H9 (cell line): ENCODE measurements at regions not wholly inside any gene's neighbourhood (a gene's known extent, or its start where the extent isn't known, plus 50 kb on each side); places are given as distances from the start of the nearest gene placed in this dataset.

Source experiments
- DNase-seq: peaks from one replicate; pipeline ENCODE4 v3.0.0-alpha.2; 2017
- H2AFZ ChIP-seq: one replicate; pipeline ENCODE4 v1.6.1; 2013; ENCODE audit warnings: mild to moderate bottlenecking, low read length, control low read depth, moderate library complexity
- H2AK5ac ChIP-seq: 2 replicates; pipeline ENCODE4 v1.6.1; 2013; ENCODE audit warnings: low read length, control low read depth, mixed read lengths; ENCODE audit not compliant: insufficient read length
- H2BK120ac ChIP-seq: one replicate; pipeline ENCODE4 v1.6.1; 2013; ENCODE audit warnings: low read depth, mild to moderate bottlenecking, low read length, control low read depth, inconsistent platforms; ENCODE audit not compliant: poor library complexity, severe bottlenecking
- H2BK12ac ChIP-seq: 2 replicates; pipeline ENCODE4 v1.6.1; 2013; ENCODE audit warnings: low read length, control low read depth, mixed read lengths, low read depth; ENCODE audit not compliant: insufficient read length
- H2BK15ac ChIP-seq: 2 replicates; pipeline ENCODE4 v1.6.1; 2013; ENCODE audit warnings: low read depth, low read length, control low read depth
- H2BK20ac ChIP-seq: one replicate; pipeline ENCODE4 v1.6.1; 2013; ENCODE audit warnings: low read depth, mild to moderate bottlenecking, low read length, control low read depth, inconsistent platforms; ENCODE audit not compliant: poor library complexity, severe bottlenecking
- H2BK5ac ChIP-seq: 2 replicates; pipeline ENCODE4 v1.6.1; 2013; ENCODE audit warnings: low read length, control low read depth, mixed read lengths; ENCODE audit not compliant: insufficient read length
- H3K14ac ChIP-seq: 2 replicates; pipeline ENCODE4 v1.6.1; 2013; ENCODE audit warnings: low read length, control low read depth; ENCODE audit not compliant: insufficient read depth
- H3K18ac ChIP-seq: 2 replicates; pipeline ENCODE4 v1.6.1; 2013; ENCODE audit warnings: low read depth, mild to moderate bottlenecking, mixed read lengths, low read length, control low read depth; ENCODE audit not compliant: insufficient read length
- H3K23ac ChIP-seq: 2 replicates; pipeline ENCODE4 v1.6.1; 2013; ENCODE audit warnings: low read length, control low read depth, mixed read lengths, low read depth; ENCODE audit not compliant: insufficient read length
- H3K23me2 ChIP-seq: 2 replicates; pipeline ENCODE4 v1.6.1; 2013; ENCODE audit warnings: low read depth, mild to moderate bottlenecking, mixed read lengths, low read length, control low read depth; ENCODE audit not compliant: insufficient read length, poor library complexity, severe bottlenecking
- H3K27ac ChIP-seq: 2 replicates; pipeline ENCODE4 v1.5.1; 2013; ENCODE audit warnings: low read length, control low read depth, mixed read lengths, low read depth; ENCODE audit not compliant: insufficient read length
- H3K27me3 ChIP-seq: 2 replicates; pipeline ENCODE4 v1.6.1; 2013; ENCODE audit warnings: low read length, control low read depth, inconsistent platforms; ENCODE audit not compliant: insufficient read depth
- H3K4ac ChIP-seq: 2 replicates; pipeline ENCODE4 v1.6.1; 2013; ENCODE audit warnings: low read depth, mild to moderate bottlenecking, control low read depth, inconsistent platforms, low read length, moderate library complexity
- H3K4me1 ChIP-seq: 2 replicates; pipeline ENCODE4 v1.6.1; 2013; ENCODE audit warnings: low read length, control low read depth, inconsistent platforms; ENCODE audit not compliant: insufficient read depth
- H3K4me2 ChIP-seq: 2 replicates; pipeline ENCODE4 v1.6.1; 2013; ENCODE audit warnings: low read length, control low read depth, mixed read lengths; ENCODE audit not compliant: insufficient read length, insufficient read depth
- H3K56ac ChIP-seq: 2 replicates; pipeline ENCODE4 v1.6.1; 2013; ENCODE audit warnings: low read depth, mild to moderate bottlenecking, mixed read lengths, low read length, control low read depth; ENCODE audit not compliant: insufficient read length
- H3K79me1 ChIP-seq: 2 replicates; pipeline ENCODE4 v1.6.1; 2013; ENCODE audit warnings: low read depth, mild to moderate bottlenecking, moderate library complexity, low read length, control low read depth, inconsistent platforms; ENCODE audit not compliant: insufficient read depth, poor library complexity, severe bottlenecking
- H3K79me2 ChIP-seq: 2 replicates; pipeline ENCODE4 v1.6.1; 2013; ENCODE audit warnings: low read length, control low read depth, inconsistent platforms; ENCODE audit not compliant: insufficient read depth
- H3K9ac ChIP-seq: 2 replicates; pipeline ENCODE4 v1.6.1; 2013; ENCODE audit warnings: low read length, control low read depth, mixed read lengths; ENCODE audit not compliant: insufficient read length; ENCODE audit errors: extremely low read depth
- H3K9me3 ChIP-seq: one replicate; pipeline ENCODE4 v1.6.1; 2013; ENCODE audit warnings: low read depth, low read length, inconsistent platforms; ENCODE audit not compliant: control insufficient read depth
- H3T11ph ChIP-seq: one replicate; pipeline ENCODE4 v1.6.1; 2013; ENCODE audit warnings: mild to moderate bottlenecking, low read length, control low read depth, inconsistent platforms
- H4K20me1 ChIP-seq: one replicate; pipeline ENCODE4 v1.6.1; 2013; ENCODE audit not compliant: control insufficient read depth, insufficient read length, insufficient read depth
- H4K5ac ChIP-seq: 2 replicates; pipeline ENCODE4 v1.6.1; 2013; ENCODE audit warnings: low read depth, mild to moderate bottlenecking, mixed read lengths, low read length, control low read depth; ENCODE audit not compliant: insufficient read length
- H4K8ac ChIP-seq: replicated peaks from 2 replicates; pipeline ENCODE4 v1.6.1; 2013; ENCODE audit warnings: low read length, control low read depth, mixed read lengths, low read depth; ENCODE audit not compliant: insufficient read length
- H4K91ac ChIP-seq: 2 replicates; pipeline ENCODE4 v1.6.1; 2013; ENCODE audit warnings: low read depth, mild to moderate bottlenecking, moderate library complexity, mixed read lengths, low read length, control low read depth; ENCODE audit not compliant: insufficient read length
- H3K27ac Mint-ChIP-seq, 3 experiments: 2 replicates in 2 of 3; 3 replicates in 1 of 3; pipeline ENCODE4 v1.8.0; 2020 to 2021; ENCODE audit warnings: mixed read lengths in 3 of 3, mild to moderate bottlenecking in 1 of 3, moderate library complexity in 1 of 3
- H3K27me3 Mint-ChIP-seq: 2 replicates; pipeline ENCODE4 v1.8.0; 2021; ENCODE audit warnings: low read depth, mild to moderate bottlenecking, moderate library complexity, mixed read lengths
- H3K36me3 Mint-ChIP-seq, 3 experiments: 2 replicates in 2 of 3; 3 replicates in 1 of 3; pipeline ENCODE4 v1.8.0; 2020 to 2021; ENCODE audit warnings: low read depth in 3 of 3, mixed read lengths in 3 of 3; ENCODE audit not compliant: insufficient read depth in 1 of 3
- H3K4me1 Mint-ChIP-seq, 2 experiments: 2 replicates each; pipeline ENCODE4 v1.8.0; 2020; ENCODE audit warnings: mixed read lengths in 2 of 2
- H3K4me3 Mint-ChIP-seq, 2 experiments: 2 replicates in 1 of 2; 3 replicates in 1 of 2; pipeline ENCODE4 v1.8.0; 2020 to 2021; ENCODE audit warnings: mild to moderate bottlenecking in 2 of 2, mixed read lengths in 2 of 2, moderate library complexity in 1 of 2
- H3K9me3 Mint-ChIP-seq, 2 experiments: 2 replicates in 1 of 2; 3 replicates in 1 of 2; pipeline ENCODE4 v1.8.0; 2020; ENCODE audit warnings: mild to moderate bottlenecking in 2 of 2, mixed read lengths in 2 of 2, moderate library complexity in 1 of 2
- TF ChIP-seq, protein P1 (sequence below): fragments of 200-600 bp; sonication (generic); conservative IDR thresholded peaks from 3 replicates; pipeline ENCODE4 v1.8.0; 2021; ENCODE audit warnings: antibody characterized with exemption, mild to moderate bottlenecking

DNA sequence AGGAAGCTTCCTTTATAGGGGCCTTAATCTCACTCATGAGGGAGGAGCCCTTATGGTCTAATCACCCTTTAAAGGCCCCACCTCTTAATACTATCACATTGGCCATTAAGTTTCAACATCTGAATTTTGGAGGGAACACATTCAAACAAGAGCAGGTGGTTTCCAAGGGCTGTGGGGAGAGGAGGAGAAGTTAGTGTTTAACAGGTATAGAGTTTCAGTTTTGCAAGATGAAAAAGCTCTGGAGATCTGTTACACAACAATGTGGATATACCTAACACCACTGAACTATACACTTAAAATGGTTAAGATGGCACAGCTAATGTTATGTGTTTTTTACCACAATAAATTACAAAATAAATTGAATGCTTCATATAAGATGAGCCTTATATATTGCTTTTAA lies 113.4 kb upstream of the DNAH14 start:
- H3K9me3 ChIP-seq = peaks cover 14% of the 10 kb centered on the region
- no peak overlapping the region for H3K14ac ChIP-seq
- no peak overlapping the region for H3K4ac ChIP-seq
- no peak overlapping the region for H3K9ac ChIP-seq
- H3K36me3 Mint-ChIP-seq = peaks cover under 1 to 35% (median 8%) of the 10 kb centered on the region in 3 experiments
- no peak overlapping the region for H3T11ph ChIP-seq
- H2AFZ ChIP-seq = no peak overlapping the region
- no peak overlapping the region for H2BK20ac ChIP-seq
- no peak overlapping the region for H3K4me3 Mint-ChIP-seq
- H3K18ac ChIP-seq = no peak overlapping the region
- peaks cover 0 to 3% of the 10 kb centered on the region in 2 experiments; a peak in 1 of 4 replicates for H3K4me1 Mint-ChIP-seq
- no peaks in the 10 kb centered on the region for H3K23me2 ChIP-seq
- no peak overlapping the region for H3K27ac ChIP-seq
- no peak overlapping the region for H2AK5ac ChIP-seq
- TF ChIP-seq, protein P1, sequence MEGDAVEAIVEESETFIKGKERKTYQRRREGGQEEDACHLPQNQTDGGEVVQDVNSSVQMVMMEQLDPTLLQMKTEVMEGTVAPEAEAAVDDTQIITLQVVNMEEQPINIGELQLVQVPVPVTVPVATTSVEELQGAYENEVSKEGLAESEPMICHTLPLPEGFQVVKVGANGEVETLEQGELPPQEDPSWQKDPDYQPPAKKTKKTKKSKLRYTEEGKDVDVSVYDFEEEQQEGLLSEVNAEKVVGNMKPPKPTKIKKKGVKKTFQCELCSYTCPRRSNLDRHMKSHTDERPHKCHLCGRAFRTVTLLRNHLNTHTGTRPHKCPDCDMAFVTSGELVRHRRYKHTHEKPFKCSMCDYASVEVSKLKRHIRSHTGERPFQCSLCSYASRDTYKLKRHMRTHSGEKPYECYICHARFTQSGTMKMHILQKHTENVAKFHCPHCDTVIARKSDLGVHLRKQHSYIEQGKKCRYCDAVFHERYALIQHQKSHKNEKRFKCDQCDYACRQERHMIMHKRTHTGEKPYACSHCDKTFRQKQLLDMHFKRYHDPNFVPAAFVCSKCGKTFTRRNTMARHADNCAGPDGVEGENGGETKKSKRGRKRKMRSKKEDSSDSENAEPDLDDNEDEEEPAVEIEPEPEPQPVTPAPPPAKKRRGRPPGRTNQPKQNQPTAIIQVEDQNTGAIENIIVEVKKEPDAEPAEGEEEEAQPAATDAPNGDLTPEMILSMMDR = no peak
- no peaks in the 10 kb centered on the region for H3K27me3 ChIP-seq
- peaks cover 30 to 38% of the 10 kb centered on the region in 2 experiments for H3K9me3 Mint-ChIP-seq
- H4K8ac ChIP-seq = no peak overlapping the region
- H4K20me1 ChIP-seq = no peaks in the 10 kb centered on the region
- H3K56ac ChIP-seq = no peak overlapping the region
- no peaks in the 10 kb centered on the region for H3K4me1 ChIP-seq
- H3K79me2 ChIP-seq = no peaks in the 10 kb centered on the region
- H2BK12ac ChIP-seq = no peak overlapping the region
- no peak overlapping the region for H2BK15ac ChIP-seq
- no peak for DNase-seq
- peaks cover 3% of the 10 kb centered on the region for H3K27me3 Mint-ChIP-seq
- H2BK5ac ChIP-seq = no peak overlapping the region
- no peak overlapping the region for H2BK120ac ChIP-seq
- H3K4me2 ChIP-seq = no peak overlapping the region
- H3K79me1 ChIP-seq = no peaks in the 10 kb centered on the region
- H3K27ac Mint-ChIP-seq = no peak overlapping the region; a peak in 1 of 7 replicates
- H4K91ac ChIP-seq = no peak overlapping the region
- H3K23ac ChIP-seq = no peak overlapping the region
- H4K5ac ChIP-seq = no peak overlapping the region
